NB4 (cell line): ENCODE measurements at regions not wholly inside any gene's neighbourhood (a gene's known extent, or its start where the extent isn't known, plus 50 kb on each side); places are given as distances from the start of the nearest gene placed in this dataset.

ENCODE experiments used
- DNase-seq: peaks from one replicate; pipeline ENCODE4 v3.0.0; 2010; ENCODE audit warnings: low read depth
- H3K4me3 ChIP-seq: one replicate; pipeline ENCODE4 v1.5.1; 2011; ENCODE audit warnings: mild to moderate bottlenecking, low read depth, low read length, moderate library complexity
- MAX ChIP-seq: IDR thresholded peaks from 2 replicates; pipeline ENCODE4 v1.6.1; 2011; ENCODE audit warnings: low read depth, low read length
- MYC ChIP-seq: IDR thresholded peaks from 2 replicates; pipeline ENCODE4 v1.6.1; 2011; ENCODE audit warnings: low read depth, low read length
- POLR2A ChIP-seq: IDR thresholded peaks from 2 replicates; pipeline ENCODE4 v1.6.1; 2011; ENCODE audit warnings: mild to moderate bottlenecking; ENCODE audit not compliant: insufficient read length; ENCODE audit errors: extremely low read depth
- TF ChIP-seq, protein P1 (sequence below): IDR thresholded peaks from one replicate; pipeline ENCODE4 v1.5.1; 2012; ENCODE audit warnings: low read depth, low read length

- no peak for TF ChIP-seq MYC
- TF ChIP-seq MAX: no peak
- TF ChIP-seq, protein P1, sequence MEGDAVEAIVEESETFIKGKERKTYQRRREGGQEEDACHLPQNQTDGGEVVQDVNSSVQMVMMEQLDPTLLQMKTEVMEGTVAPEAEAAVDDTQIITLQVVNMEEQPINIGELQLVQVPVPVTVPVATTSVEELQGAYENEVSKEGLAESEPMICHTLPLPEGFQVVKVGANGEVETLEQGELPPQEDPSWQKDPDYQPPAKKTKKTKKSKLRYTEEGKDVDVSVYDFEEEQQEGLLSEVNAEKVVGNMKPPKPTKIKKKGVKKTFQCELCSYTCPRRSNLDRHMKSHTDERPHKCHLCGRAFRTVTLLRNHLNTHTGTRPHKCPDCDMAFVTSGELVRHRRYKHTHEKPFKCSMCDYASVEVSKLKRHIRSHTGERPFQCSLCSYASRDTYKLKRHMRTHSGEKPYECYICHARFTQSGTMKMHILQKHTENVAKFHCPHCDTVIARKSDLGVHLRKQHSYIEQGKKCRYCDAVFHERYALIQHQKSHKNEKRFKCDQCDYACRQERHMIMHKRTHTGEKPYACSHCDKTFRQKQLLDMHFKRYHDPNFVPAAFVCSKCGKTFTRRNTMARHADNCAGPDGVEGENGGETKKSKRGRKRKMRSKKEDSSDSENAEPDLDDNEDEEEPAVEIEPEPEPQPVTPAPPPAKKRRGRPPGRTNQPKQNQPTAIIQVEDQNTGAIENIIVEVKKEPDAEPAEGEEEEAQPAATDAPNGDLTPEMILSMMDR: no peak
- no peak for TF ChIP-seq POLR2A
- no peak overlapping the region for H3K4me3 ChIP-seq
- DNase-seq: peak; percentile 14
These were observed 110.6 kb upstream of the ELL2 start for GRCh38 chr5:96072138-96072790.

- no peak overlapping the region for H3K4me3 ChIP-seq
- TF ChIP-seq MAX (no peak), POLR2A (no peak), MYC (no peak)
- TF ChIP-seq, protein P1: no peak
- peak; percentile 75 for DNase-seq
These were observed 109.1 kb upstream of the ELL2 start for GRCh38 chr5:96070622-96071225.

DNA sequence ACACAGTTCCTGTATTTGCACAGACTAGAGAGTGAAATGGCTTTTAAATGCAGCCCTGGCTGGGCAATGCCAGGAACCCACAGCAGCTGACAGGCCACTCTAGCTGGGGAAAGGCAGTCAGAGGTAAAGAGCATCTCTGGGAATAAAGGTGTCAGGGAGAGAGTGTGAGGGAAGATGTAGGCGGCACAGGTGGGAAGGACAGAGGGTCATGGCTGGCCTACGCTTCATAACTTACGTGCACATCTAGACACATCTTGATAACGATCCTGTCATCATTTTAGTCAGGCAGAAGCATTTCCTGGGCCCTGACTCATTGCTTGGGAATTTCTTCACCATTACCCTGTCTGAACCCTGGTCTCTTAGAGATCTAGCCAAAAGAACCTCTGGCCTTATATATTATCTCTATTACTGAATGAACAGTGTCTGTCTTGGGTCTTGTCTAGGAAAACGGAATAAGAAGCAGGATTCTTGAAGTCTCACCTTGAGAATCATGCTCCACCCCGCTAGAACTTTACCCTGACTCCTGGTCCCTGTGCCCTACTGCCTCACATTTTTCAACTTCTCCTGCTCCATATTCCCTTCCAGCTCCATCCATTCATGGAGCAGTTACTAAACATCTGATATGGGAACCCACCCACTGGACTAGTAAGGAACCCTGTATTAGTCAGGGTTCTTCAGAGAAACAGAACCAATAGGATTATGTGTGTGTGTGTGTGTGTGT lies 106.4 kb upstream of the ELL2 start:
- H3K4me3 ChIP-seq: no peak overlapping the region
- DNase-seq: peak; percentile 36
- no peak for TF ChIP-seq POLR2A
- TF ChIP-seq, protein P1: no peak
- TF ChIP-seq MAX: no peak
- no peak for TF ChIP-seq MYC

DNA sequence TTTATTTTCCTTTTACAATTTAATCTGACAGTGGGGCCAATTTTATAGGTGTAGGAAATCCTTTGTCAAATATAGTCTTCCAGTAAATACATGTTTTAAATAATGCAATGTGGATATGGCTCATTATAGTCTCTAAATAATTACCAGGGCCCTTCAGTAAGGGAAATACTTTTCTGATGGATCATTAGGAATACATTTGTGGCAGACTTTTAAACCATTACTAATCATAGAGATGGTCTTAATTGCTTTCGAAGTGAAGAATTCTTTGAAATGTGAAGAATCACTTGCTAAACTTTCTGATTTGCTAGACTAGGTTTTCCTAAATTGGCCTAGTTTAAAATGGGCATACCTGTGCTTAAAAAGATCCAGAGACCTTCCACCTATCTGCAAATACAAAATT lies 105.6 kb upstream of the ELL2 start:
- no peak for TF ChIP-seq POLR2A
- TF ChIP-seq MYC: no peak
- no peak for TF ChIP-seq MAX
- TF ChIP-seq, protein P1: no peak
- no peak overlapping the region for H3K4me3 ChIP-seq
- DNase-seq: no peak

- no peak for DNase-seq
- no peak overlapping the region for H3K4me3 ChIP-seq
- TF ChIP-seq POLR2A (no peak), MAX (no peak), MYC (no peak)
- TF ChIP-seq, protein P1: no peak
These were observed 104.7 kb upstream of the ELL2 start for GRCh38 chr5:96066386-96066719.
